Smooth muscle cell (in vitro differentiated cells): ENCODE measurements at regions not wholly inside any gene's neighbourhood (a gene's known extent, or its start where the extent isn't known, plus 50 kb on each side); places are given as distances from the start of the nearest gene placed in this dataset.

Experiments used
- DNase-seq: peaks from one replicate; lab custom pipeline; 2025; ENCODE audit not compliant: unreplicated experiment; lab: John Stamatoyannopoulos, UW
- H2AFZ ChIP-seq: fragments of 200-600 bp; sonication (generic); 2 replicates; pipeline ENCODE4 v1.6.0; 2016; ENCODE audit warnings: antibody characterized with exemption, low read depth, mild to moderate bottlenecking
- H3F3A ChIP-seq: fragments of 200-600 bp; sonication (generic); 2 replicates; pipeline ENCODE4 v1.6.0; 2017; ENCODE audit warnings: antibody characterized with exemption, low read depth
- H3K27ac ChIP-seq: fragments of 200-600 bp; sonication (generic); 2 replicates; pipeline ENCODE4 v1.5.1; 2016; ENCODE audit warnings: low read depth, mild to moderate bottlenecking
- H3K27me3 ChIP-seq: fragments of 200-600 bp; sonication (generic); 2 replicates; pipeline ENCODE4 v1.6.1; 2016; ENCODE audit warnings: low read depth, mild to moderate bottlenecking
- H3K36me3 ChIP-seq: fragments of 200-600 bp; sonication (generic); 2 replicates; pipeline ENCODE4 v1.5.1; 2016; ENCODE audit warnings: low read depth
- H3K4me1 ChIP-seq: fragments of 200-600 bp; sonication (generic); 2 replicates; pipeline ENCODE4 v1.5.1; 2016; ENCODE audit warnings: low read depth
- H3K4me2 ChIP-seq: fragments of 200-600 bp; sonication (generic); 2 replicates; pipeline ENCODE4 v1.6.0; 2016; ENCODE audit warnings: mild to moderate bottlenecking
- H3K4me3 ChIP-seq: fragments of 200-600 bp; sonication (generic); 2 replicates; pipeline ENCODE4 v1.5.1; 2016; ENCODE audit warnings: mild to moderate bottlenecking
- H3K79me2 ChIP-seq: fragments of 200-600 bp; sonication (generic); 2 replicates; pipeline ENCODE4 v1.6.0; 2016; ENCODE audit warnings: low read depth, mild to moderate bottlenecking
- H3K9ac ChIP-seq: fragments of 200-600 bp; sonication (generic); 2 replicates; pipeline ENCODE4 v1.6.0; 2016; ENCODE audit warnings: low read depth
- H3K9me3 ChIP-seq: fragments of 200-600 bp; sonication (generic); replicated peaks from 2 replicates; pipeline ENCODE4 v1.5.1; 2016; ENCODE audit warnings: low read depth
- H4K20me1 ChIP-seq: fragments of 200-600 bp; sonication (generic); 2 replicates; pipeline ENCODE4 v1.6.0; 2016; ENCODE audit warnings: low read depth
- WGBS: methylation state at CpG from one replicate; pipeline ENCODE4 v1.1.7; 2016; ENCODE audit warnings: low lambda C conversion rate; 5-methylcytosine and 5-hydroxymethylcytosine counted together
- TF ChIP-seq, protein P1 (sequence below): fragments of 200-600 bp; sonication (generic); IDR thresholded peaks from 2 replicates; pipeline ENCODE4 v1.5.1; 2017; ENCODE audit warnings: borderline replicate concordance, mild to moderate bottlenecking, antibody characterized with exemption; ENCODE audit not compliant: insufficient read depth, poor library complexity, severe bottlenecking

DNA sequence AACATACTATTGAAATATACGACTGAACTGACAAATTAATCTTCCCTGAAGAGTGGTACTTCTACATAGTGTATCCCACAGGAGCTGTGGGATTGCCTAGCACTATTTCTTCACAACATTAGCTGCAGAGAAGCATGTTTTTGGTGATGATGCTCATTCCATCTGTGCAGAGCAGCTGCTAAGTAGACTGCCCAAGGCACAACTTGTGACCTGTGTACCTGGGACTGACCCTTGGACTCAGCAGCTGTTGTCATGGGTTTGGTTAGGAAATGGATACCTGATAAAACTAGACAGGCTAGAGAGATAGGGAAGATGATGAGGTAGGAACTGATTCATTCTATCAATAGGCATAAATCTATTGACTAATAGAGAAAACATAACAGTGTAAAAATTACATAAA, 1204.0 kb downstream of the DSC3 start:
- TF ChIP-seq, protein P1, sequence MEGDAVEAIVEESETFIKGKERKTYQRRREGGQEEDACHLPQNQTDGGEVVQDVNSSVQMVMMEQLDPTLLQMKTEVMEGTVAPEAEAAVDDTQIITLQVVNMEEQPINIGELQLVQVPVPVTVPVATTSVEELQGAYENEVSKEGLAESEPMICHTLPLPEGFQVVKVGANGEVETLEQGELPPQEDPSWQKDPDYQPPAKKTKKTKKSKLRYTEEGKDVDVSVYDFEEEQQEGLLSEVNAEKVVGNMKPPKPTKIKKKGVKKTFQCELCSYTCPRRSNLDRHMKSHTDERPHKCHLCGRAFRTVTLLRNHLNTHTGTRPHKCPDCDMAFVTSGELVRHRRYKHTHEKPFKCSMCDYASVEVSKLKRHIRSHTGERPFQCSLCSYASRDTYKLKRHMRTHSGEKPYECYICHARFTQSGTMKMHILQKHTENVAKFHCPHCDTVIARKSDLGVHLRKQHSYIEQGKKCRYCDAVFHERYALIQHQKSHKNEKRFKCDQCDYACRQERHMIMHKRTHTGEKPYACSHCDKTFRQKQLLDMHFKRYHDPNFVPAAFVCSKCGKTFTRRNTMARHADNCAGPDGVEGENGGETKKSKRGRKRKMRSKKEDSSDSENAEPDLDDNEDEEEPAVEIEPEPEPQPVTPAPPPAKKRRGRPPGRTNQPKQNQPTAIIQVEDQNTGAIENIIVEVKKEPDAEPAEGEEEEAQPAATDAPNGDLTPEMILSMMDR, result no peak
- Histone ChIP-seq H3K9ac (no peak overlapping the region), H2AFZ (no peak overlapping the region), H3K4me1 (no peaks in the 10 kb centered on the region), H3K4me3 (no peak overlapping the region), H4K20me1 (no peaks in the 10 kb centered on the region), H3K4me2 (no peak overlapping the region), H3K79me2 (no peaks in the 10 kb centered on the region), H3K27ac (no peak overlapping the region), H3K27me3 (no peaks in the 10 kb centered on the region), H3K36me3 (no peaks in the 10 kb centered on the region), H3F3A (no peaks in the 10 kb centered on the region), H3K9me3 (no peaks in the 10 kb centered on the region)
- WGBS, result 96% methylated on average over 1 of the region's 1 CpG
- no peak for DNase-seq

DNA sequence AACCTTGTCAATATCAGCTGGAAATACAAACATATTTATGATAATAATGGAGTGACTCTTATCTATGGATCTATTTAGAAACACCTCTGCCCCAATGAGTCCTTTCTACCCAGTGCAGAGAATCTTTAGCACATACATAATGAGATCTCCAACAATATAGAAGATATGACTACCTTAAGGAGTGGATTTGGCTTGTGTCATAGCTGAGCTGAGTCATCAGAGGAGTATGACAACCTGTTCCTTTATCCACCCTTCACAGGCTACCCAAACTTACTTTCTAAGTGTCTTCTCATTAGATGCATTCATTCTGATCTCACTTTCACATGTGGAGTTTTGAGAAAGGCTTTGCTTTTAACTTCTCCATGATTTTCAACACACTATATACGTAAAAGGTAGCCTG, 1218.9 kb downstream of the DSC3 start:
- Histone ChIP-seq H3K27me3 (no peaks in the 10 kb centered on the region), H3K79me2 (no peaks in the 10 kb centered on the region), H3K4me3 (no peak overlapping the region), H3K4me1 (no peaks in the 10 kb centered on the region), H3K36me3 (no peaks in the 10 kb centered on the region), H4K20me1 (no peaks in the 10 kb centered on the region), H3K4me2 (no peak overlapping the region), H3F3A (no peaks in the 10 kb centered on the region), H2AFZ (no peak overlapping the region), H3K9me3 (no peaks in the 10 kb centered on the region), H3K27ac (no peak overlapping the region), H3K9ac (no peak overlapping the region)
- TF ChIP-seq, protein P1, result no peak
- no peak for DNase-seq
- WGBS, result 94% methylated on average over 1 of the region's 1 CpG

DNA sequence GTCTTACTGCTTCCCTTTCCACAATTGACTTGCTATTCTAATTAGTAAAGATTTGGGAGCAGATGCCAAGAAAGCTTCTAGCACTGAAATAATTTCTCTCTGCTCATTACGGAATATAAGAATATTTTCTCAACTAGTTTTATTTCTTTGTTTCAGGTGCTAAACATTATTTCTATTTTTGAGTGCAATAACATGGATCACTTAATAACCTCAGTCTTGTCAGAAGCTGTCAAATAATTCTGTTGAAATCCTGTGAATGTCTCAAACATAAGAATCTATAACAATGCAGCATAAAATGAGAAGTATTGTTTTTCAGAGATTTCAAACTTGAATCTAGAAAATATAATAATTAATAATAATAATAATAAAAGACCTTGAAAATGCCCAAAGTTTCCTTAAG, 1221.0 kb downstream of the DSC3 start:
- no peaks in the 10 kb centered on the region for H4K20me1 ChIP-seq
- no peak overlapping the region for H2AFZ ChIP-seq
- 84% methylated on average over 1 of the region's 1 CpG for WGBS
- no peaks in the 10 kb centered on the region for H3K4me1 ChIP-seq
- TF ChIP-seq, protein P1, result no peak
- H3K4me3 ChIP-seq, result no peak overlapping the region
- H3K9me3 ChIP-seq, result no peaks in the 10 kb centered on the region
- H3K27ac ChIP-seq, result no peak overlapping the region
- H3K27me3 ChIP-seq, result no peaks in the 10 kb centered on the region
- no peaks in the 10 kb centered on the region for H3F3A ChIP-seq
- no peaks in the 10 kb centered on the region for H3K79me2 ChIP-seq
- no peak for DNase-seq
- H3K36me3 ChIP-seq, result no peaks in the 10 kb centered on the region
- no peak overlapping the region for H3K9ac ChIP-seq
- no peak overlapping the region for H3K4me2 ChIP-seq

DNA sequence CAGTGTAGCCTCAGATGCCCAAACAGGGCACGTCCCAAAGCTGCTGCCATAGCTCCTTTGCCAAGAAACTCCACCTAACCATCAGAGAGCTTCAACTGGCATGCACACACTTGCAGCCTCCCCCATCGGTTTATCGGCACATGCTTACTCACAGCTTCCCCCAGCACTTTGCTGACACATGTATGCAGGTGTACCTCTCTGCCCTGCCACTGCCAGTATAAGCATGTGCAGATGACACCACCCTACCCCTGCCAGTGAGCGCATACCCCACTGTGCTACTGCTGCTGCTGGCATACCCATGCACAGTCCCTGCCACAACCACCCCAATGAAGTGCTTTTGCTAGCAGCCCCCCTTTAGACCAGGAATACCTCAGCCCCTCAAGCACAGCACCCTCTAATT, 1231.0 kb downstream of the DSC3 start:
- no peaks in the 10 kb centered on the region for H3F3A ChIP-seq
- WGBS, result 98% methylated on average over 4 of the region's 4 CpGs
- H3K36me3 ChIP-seq, result no peaks in the 10 kb centered on the region
- H2AFZ ChIP-seq, result no peak overlapping the region
- DNase-seq, result no peak
- H3K4me1 ChIP-seq, result no peaks in the 10 kb centered on the region
- H3K27ac ChIP-seq, result no peak overlapping the region
- no peaks in the 10 kb centered on the region for H4K20me1 ChIP-seq
- no peaks in the 10 kb centered on the region for H3K79me2 ChIP-seq
- no peaks in the 10 kb centered on the region for H3K9me3 ChIP-seq
- TF ChIP-seq, protein P1, result no peak
- no peak overlapping the region for H3K4me2 ChIP-seq
- H3K9ac ChIP-seq, result no peak overlapping the region
- H3K27me3 ChIP-seq, result no peaks in the 10 kb centered on the region
- no peak overlapping the region for H3K4me3 ChIP-seq
